SW480 (cell line): ENCODE measurements at regions not wholly inside any gene's neighbourhood (a gene's known extent, or its start where the extent isn't known, plus 50 kb on each side); places are given as distances from the start of the nearest gene placed in this dataset.
A peak's percentile ranks its signal among the peaks of the same experiment; 100 is the strongest.
"Not testable (repeated sequence)": the region's sequence is repeated elsewhere in the genome, so short reads cannot be mapped to it uniquely, and the experiment has no call there.

ENCODE experiments used
- DNase-seq: peaks from one replicate; pipeline ENCODE4 v3.0.0-alpha.2; 2016; ENCODE audit warnings: low spot score

GRCh38 chr12:11446372-11446771 is 51.0 kb upstream of the PRB2 start:
- no peak for DNase-seq

- DNase-seq = no peak
Measured at GRCh38 chr12:11457996-11458645, 62.8 kb upstream of the PRB2 start.

- peak; percentile 41 for DNase-seq
Measured at GRCh38 chr12:11460343-11461023, 65.1 kb upstream of the PRB2 start.

- no peak for DNase-seq
Measured at GRCh38 chr12:11461433-11461832, 66.1 kb upstream of the PRB2 start.

- DNase-seq = no peak
Measured at GRCh38 chr12:11477110-11477509, 81.7 kb upstream of the PRB2 start.

- no peak for DNase-seq
Measured at GRCh38 chr12:11482955-11483354, 87.6 kb upstream of the PRB2 start.

GRCh38 chr12:11486623-11487444 is 91.5 kb upstream of the PRB2 start:
- peak; percentile 83 for DNase-seq

- no peak for DNase-seq
Measured at GRCh38 chr12:11496157-11496851, 100.9 kb upstream of the PRB2 start.

GRCh38 chr12:11497438-11497837 is 102.1 kb upstream of the PRB2 start:
- DNase-seq = no peak

- DNase-seq = no peak
Measured at GRCh38 chr12:11497995-11498394, 102.6 kb upstream of the PRB2 start.

- DNase-seq = not testable (repeated sequence)
Measured at GRCh38 chr12:11498574-11498973, 103.2 kb upstream of the PRB2 start.

GRCh38 chr12:11499806-11500187 is 104.4 kb upstream of the PRB2 start:
- DNase-seq = no peak

GRCh38 chr12:11500188-11500860 is 105.0 kb upstream of the PRB2 start:
- no peak for DNase-seq

GRCh38 chr12:11500861-11501230 is 105.5 kb upstream of the PRB2 start:
- no peak for DNase-seq

- no peak for DNase-seq
Measured at GRCh38 chr12:11508699-11509098, 113.3 kb upstream of the PRB2 start.

- no peak for DNase-seq
Measured at GRCh38 chr12:11509326-11509725, 114.0 kb upstream of the PRB2 start.

- DNase-seq = no peak
Measured at GRCh38 chr12:11510671-11511070, 115.3 kb upstream of the PRB2 start.

GRCh38 chr12:11513288-11513687 is 117.9 kb upstream of the PRB2 start:
- DNase-seq = no peak

- DNase-seq = no peak
Measured at GRCh38 chr12:11517080-11517479, 121.7 kb upstream of the PRB2 start.

- no peak for DNase-seq
Measured at GRCh38 chr12:11524446-11524845, 125.0 kb upstream of the ETV6 start.

- DNase-seq = no peak
Measured at GRCh38 chr12:11534064-11534463, 115.4 kb upstream of the ETV6 start.

- no peak for DNase-seq
Measured at GRCh38 chr12:11535127-11535526, 114.3 kb upstream of the ETV6 start.
